Natural killer cell treated with Interleukin-12 subunit alpha and Interleukin-12 subunit beta and Interleukin-15 and Interleukin-18, amount 100 ng/mL, for 72 hours (primary cell): ENCODE measurements at regions not wholly inside any gene's neighbourhood (a gene's known extent, or its start where the extent isn't known, plus 50 kb on each side); places are given as distances from the start of the nearest gene placed in this dataset.
A peak's percentile ranks its signal among the peaks of the same experiment; 100 is the strongest.
"Not testable (repeated sequence)": the region's sequence is repeated elsewhere in the genome, so short reads cannot be mapped to it uniquely, and the experiment has no call there.

Experiments used
- ATAC-seq, 2 donors: fragments of 150-1000 bp; cut with Tn5 transposase in 1 of 2; sonication (Bioruptor Pico), chemical (Tn5 transposase) in 1 of 2; 2 replicates each; pipeline ENCODE4 v1.10.0; 2021
- DNase-seq: peaks from one replicate; pipeline ENCODE4 v3.0.0; 2022; ENCODE audit warnings: low spot score
- H3K27ac Mint-ChIP-seq, 2 donors: 1 replicate in 1 of 2; 2 replicates in 1 of 2; pipeline ENCODE4 v1.8.0; 2022; ENCODE audit warnings: mixed read lengths in 2 of 2, mild to moderate bottlenecking in 1 of 2, moderate library complexity in 1 of 2
- H3K27me3 Mint-ChIP-seq, 2 donors: 1 replicate in 1 of 2; 2 replicates in 1 of 2; pipeline ENCODE4 v1.8.0; 2022; ENCODE audit warnings: mixed read lengths in 2 of 2
- H3K36me3 Mint-ChIP-seq: one replicate; pipeline ENCODE4 v1.8.0; 2022; ENCODE audit warnings: mixed read lengths
- H3K4me1 Mint-ChIP-seq, 2 donors: 1 replicate in 1 of 2; 2 replicates in 1 of 2; pipeline ENCODE4 v1.8.0; 2022; ENCODE audit warnings: low read depth in 2 of 2, mixed read lengths in 2 of 2, mild to moderate bottlenecking in 1 of 2
- H3K4me3 Mint-ChIP-seq: one replicate; pipeline ENCODE4 v1.8.0; 2022; ENCODE audit warnings: mixed read lengths
- H3K9me3 Mint-ChIP-seq: 2 replicates; pipeline ENCODE4 v1.8.0; 2022; ENCODE audit warnings: mixed read lengths

GRCh38 chr18:46213295-46213694 lies 109.1 kb downstream of the HAUS1 start:
- ATAC-seq = no peak
- H3K9me3 Mint-ChIP-seq = no peaks in the 10 kb centered on the region
- no peak for DNase-seq
- H3K27ac Mint-ChIP-seq = no peak overlapping the region
- H3K4me1 Mint-ChIP-seq = peaks cover 36 to 46% of the 10 kb centered on the region in 2 donors
- H3K4me3 Mint-ChIP-seq = no peak overlapping the region
- H3K27me3 Mint-ChIP-seq = no peaks in the 10 kb centered on the region
- peaks cover 14% of the 10 kb centered on the region for H3K36me3 Mint-ChIP-seq

GRCh38 chr18:46214435-46214834 lies 110.2 kb downstream of the HAUS1 start:
- Mint-ChIP-seq H3K9me3 (no peaks in the 10 kb centered on the region), H3K27ac (no peak overlapping the region), H3K27me3 (no peaks in the 10 kb centered on the region), H3K4me1 (peaks cover 36 to 45% of the 10 kb centered on the region in 2 donors), H3K36me3 (peaks cover 14% of the 10 kb centered on the region), H3K4me3 (no peak overlapping the region)
- ATAC-seq (no peak), DNase-seq (no peak)

DNA sequence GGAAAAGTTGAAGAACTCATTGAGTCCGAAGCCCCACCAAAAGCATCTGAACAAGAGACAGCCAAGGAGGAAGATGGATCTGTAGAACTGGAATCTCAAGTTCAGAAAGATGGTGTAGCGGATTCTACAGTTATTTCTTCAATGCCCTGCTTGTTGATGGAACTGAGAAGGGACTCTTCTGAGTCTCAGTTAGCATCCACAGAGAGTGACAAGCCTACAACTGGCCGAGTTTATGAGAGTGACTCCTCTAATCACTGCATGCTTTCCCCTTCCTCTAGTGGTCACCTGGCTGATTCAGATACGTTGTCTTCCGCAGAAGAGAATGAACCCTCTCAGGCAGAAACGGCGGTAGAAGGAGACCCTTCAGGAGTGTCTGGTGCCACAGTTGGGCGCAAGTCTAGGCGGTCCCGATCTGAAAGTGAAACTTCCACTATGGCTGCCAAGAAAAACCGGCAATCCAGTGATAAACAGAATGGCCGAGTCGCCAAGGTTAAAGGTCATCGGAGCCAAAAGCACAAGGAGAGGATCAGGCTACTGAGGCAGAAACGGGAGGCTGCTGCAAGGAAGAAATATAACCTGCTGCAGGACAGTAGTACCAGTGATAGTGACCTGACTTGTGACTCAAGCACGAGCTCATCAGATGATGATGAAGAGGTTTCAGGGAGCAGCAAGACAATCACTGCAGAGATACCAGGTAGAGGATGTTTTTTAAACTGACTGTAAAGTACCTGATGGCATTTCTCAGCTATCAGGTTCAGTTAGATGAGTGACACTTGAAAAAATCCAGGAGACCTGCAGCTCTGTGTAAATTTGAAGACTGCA lies 111.9 kb downstream of the HAUS1 start:
- Mint-ChIP-seq H3K4me3 (no peak overlapping the region), H3K27me3 (no peaks in the 10 kb centered on the region), H3K27ac (no peak overlapping the region), H3K9me3 (no peaks in the 10 kb centered on the region), H3K36me3 (peaks cover 14% of the 10 kb centered on the region), H3K4me1 (peaks cover 24 to 41% of the 10 kb centered on the region in 2 donors)
- ATAC-seq (no peak), DNase-seq (no peak)

DNA sequence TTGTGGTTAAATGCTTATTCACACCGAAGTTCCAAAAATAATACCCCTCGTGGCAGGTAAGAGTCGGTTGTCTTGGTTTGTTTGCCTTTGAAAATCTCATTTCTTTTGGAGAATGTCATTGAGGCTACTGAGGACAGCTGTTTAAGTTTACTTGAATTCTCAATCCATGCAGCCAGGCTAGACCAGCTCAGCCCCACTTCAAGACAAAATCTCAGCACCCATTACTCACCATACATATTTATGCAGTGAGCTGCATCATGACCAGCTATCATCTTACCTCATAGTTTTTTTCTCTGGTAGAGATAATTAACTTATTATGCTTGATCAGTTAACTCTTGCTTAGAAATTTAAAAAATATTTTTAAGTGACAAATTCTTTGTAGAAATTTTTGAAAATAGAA lies 115.9 kb downstream of the HAUS1 start:
- no peak for ATAC-seq
- Mint-ChIP-seq H3K36me3 (peaks cover 14% of the 10 kb centered on the region), H3K27me3 (no peaks in the 10 kb centered on the region), H3K9me3 (no peaks in the 10 kb centered on the region), H3K4me3 (no peak overlapping the region), H3K4me1 (peaks cover 39 to 51% of the 10 kb centered on the region in 2 donors), H3K27ac (no peak overlapping the region)
- no peak for DNase-seq

GRCh38 chr18:46222093-46222492 lies 117.9 kb downstream of the HAUS1 start:
- Mint-ChIP-seq H3K4me1 (peaks cover 42 to 44% of the 10 kb centered on the region in 2 donors), H3K27me3 (no peaks in the 10 kb centered on the region), H3K36me3 (peaks cover 2% of the 10 kb centered on the region), H3K9me3 (no peaks in the 10 kb centered on the region), H3K27ac (peak overlapping the region; percentile 2 to 74), H3K4me3 (no peak overlapping the region)
- no peak for DNase-seq
- no peak for ATAC-seq

- peaks cover 40 to 44% of the 10 kb centered on the region in 2 donors for H3K4me1 Mint-ChIP-seq
- H3K4me3 Mint-ChIP-seq = no peak overlapping the region
- ATAC-seq (no peak), DNase-seq (no peak)
- H3K9me3 Mint-ChIP-seq = no peaks in the 10 kb centered on the region
- no peaks in the 10 kb centered on the region for H3K27me3 Mint-ChIP-seq
- H3K36me3 Mint-ChIP-seq = no peaks in the 10 kb centered on the region
- peak overlapping the region; percentile 2 to 74 for H3K27ac Mint-ChIP-seq
Measured at GRCh38 chr18:46222710-46223360, 118.7 kb downstream of the HAUS1 start.

DNA sequence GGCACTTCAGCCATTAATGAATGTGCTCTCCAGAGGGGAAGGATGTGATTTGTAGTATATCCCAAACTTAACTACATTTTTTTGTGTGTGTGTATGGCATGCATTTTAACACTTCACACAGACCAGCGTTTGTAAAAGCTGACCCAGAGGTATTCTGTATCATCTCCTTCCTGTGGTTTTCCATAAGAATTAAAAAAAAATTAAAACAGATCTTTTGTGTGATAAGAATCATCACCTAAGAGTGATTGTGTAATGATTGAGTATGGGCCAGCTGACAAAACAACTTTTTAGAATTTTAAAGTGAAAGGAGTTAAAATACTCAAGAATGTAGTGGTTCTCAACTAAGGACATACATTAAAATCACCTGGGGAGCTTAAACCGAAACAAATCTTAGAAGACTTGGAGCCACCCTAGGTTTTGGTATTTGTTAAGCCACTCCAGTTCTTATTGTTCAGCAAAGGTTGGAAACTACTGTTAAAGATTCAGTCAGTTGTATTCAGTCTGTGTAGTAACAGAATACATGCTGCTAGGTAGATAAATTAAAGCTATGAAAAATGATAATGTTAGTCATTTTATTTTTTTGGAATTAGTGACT lies 120.1 kb downstream of the HAUS1 start:
- Mint-ChIP-seq H3K4me3 (no peak overlapping the region), H3K27me3 (no peaks in the 10 kb centered on the region), H3K9me3 (no peaks in the 10 kb centered on the region), H3K27ac (peak overlapping the region; percentile 2 to 74), H3K36me3 (no peaks in the 10 kb centered on the region), H3K4me1 (peaks cover 33 to 36% of the 10 kb centered on the region in 2 donors)
- no peak for DNase-seq
- no peak for ATAC-seq

GRCh38 chr18:46226461-46226860 lies 122.3 kb downstream of the HAUS1 start:
- Mint-ChIP-seq H3K36me3 (no peaks in the 10 kb centered on the region), H3K4me1 (peaks cover 29 to 36% of the 10 kb centered on the region in 2 donors), H3K27ac (no peak overlapping the region), H3K9me3 (no peaks in the 10 kb centered on the region), H3K4me3 (no peak overlapping the region), H3K27me3 (no peaks in the 10 kb centered on the region)
- no peak for ATAC-seq
- DNase-seq = no peak

- not testable (repeated sequence) for H3K4me3 Mint-ChIP-seq, H3K4me1 Mint-ChIP-seq, DNase-seq, H3K36me3 Mint-ChIP-seq, H3K9me3 Mint-ChIP-seq, H3K27ac Mint-ChIP-seq, ATAC-seq, H3K27me3 Mint-ChIP-seq
Measured at GRCh38 chr18:46229641-46230040, 125.5 kb downstream of the HAUS1 start.

- no peak for ATAC-seq
- Mint-ChIP-seq H3K4me1 (peaks cover 8 to 12% of the 10 kb centered on the region in 2 donors), H3K9me3 (no peaks in the 10 kb centered on the region), H3K27ac (no peak overlapping the region), H3K27me3 (no peaks in the 10 kb centered on the region), H3K36me3 (no peaks in the 10 kb centered on the region), H3K4me3 (no peak overlapping the region)
- no peak for DNase-seq
Measured at GRCh38 chr18:46236156-46236555, 132.0 kb downstream of the HAUS1 start.

GRCh38 chr18:46237891-46238290 lies 133.7 kb downstream of the HAUS1 start:
- no peak overlapping the region for H3K4me3 Mint-ChIP-seq
- DNase-seq (no peak), ATAC-seq (no peak)
- H3K27ac Mint-ChIP-seq = no peak overlapping the region
- no peaks in the 10 kb centered on the region for H3K27me3 Mint-ChIP-seq
- H3K9me3 Mint-ChIP-seq = no peaks in the 10 kb centered on the region
- peaks cover 8 to 12% of the 10 kb centered on the region in 2 donors for H3K4me1 Mint-ChIP-seq
- H3K36me3 Mint-ChIP-seq = no peaks in the 10 kb centered on the region

- Mint-ChIP-seq H3K4me3 (no peak overlapping the region), H3K36me3 (no peaks in the 10 kb centered on the region), H3K4me1 (peaks cover 8 to 13% of the 10 kb centered on the region in 2 donors)
Measured at GRCh38 chr18:46239549-46239948, 135.4 kb downstream of the HAUS1 start.

GRCh38 chr18:46239998-46240397 lies 135.8 kb downstream of the HAUS1 start:
- ATAC-seq (no peak), DNase-seq (no peak)
- Mint-ChIP-seq H3K36me3 (no peaks in the 10 kb centered on the region), H3K4me1 (peaks cover 7 to 11% of the 10 kb centered on the region in 2 donors), H3K27ac (no peak overlapping the region), H3K9me3 (no peaks in the 10 kb centered on the region), H3K27me3 (no peaks in the 10 kb centered on the region), H3K4me3 (no peak overlapping the region)

More at GRCh38 chr18:46239549-46239948, 135.4 kb downstream of the HAUS1 start:
- DNase-seq (no peak), ATAC-seq (no peak)
- no peaks in the 10 kb centered on the region for H3K9me3 Mint-ChIP-seq
- H3K27ac Mint-ChIP-seq = no peak overlapping the region
- no peaks in the 10 kb centered on the region for H3K27me3 Mint-ChIP-seq

- not testable (repeated sequence) for DNase-seq, H3K27me3 Mint-ChIP-seq, H3K9me3 Mint-ChIP-seq, H3K27ac Mint-ChIP-seq, H3K36me3 Mint-ChIP-seq, ATAC-seq, H3K4me3 Mint-ChIP-seq
- peaks cover 0 to 11% of the 10 kb centered on the region in 2 donors for H3K4me1 Mint-ChIP-seq
Measured at GRCh38 chr18:46241393-46241792, 137.2 kb downstream of the HAUS1 start.
